A673 (cell line): ENCODE measurements at regions not wholly inside any gene's neighbourhood (a gene's known extent, or its start where the extent isn't known, plus 50 kb on each side); places are given as distances from the start of the nearest gene placed in this dataset.

Source experiments
- BruUV-seq: library from RNA; stranded (reverse); fragments of 400-500 nt; replicated peaks from 2 replicates; lab custom pipeline; 2021; lab: Mats Ljungman, UMichigan
- CTCF ChIA-PET: fragments of 300-600 bp; sonication (Branson Sonifier 250); formaldehyde crosslinking; loops from one replicate; lab custom pipeline; 2022; ENCODE audit warnings: antibody characterized with exemption; lab: Charles Lee
- POLR2A ChIA-PET: fragments of 300-600 bp; sonication (Branson Sonifier 250); formaldehyde crosslinking; loops from one replicate; lab custom pipeline; 2022; ENCODE audit warnings: antibody characterized with exemption; ENCODE audit not compliant: low non-redundant PET; lab: Charles Lee
- DNase-seq: peaks from one replicate; pipeline ENCODE4 v3.0.0-alpha.2; 2015; ENCODE audit warnings: low spot score
- H3K27ac ChIP-seq: fragments of 200-600 bp; sonication (generic); 2 replicates; pipeline ENCODE4 v1.5.1; 2016; ENCODE audit warnings: mixed run types, low read depth, mild to moderate bottlenecking, mixed read lengths, antibody characterized with exemption, low read length; ENCODE audit not compliant: poor library complexity, severe bottlenecking
- H3K27me3 ChIP-seq: fragments of 200-600 bp; sonication (generic); replicated peaks from 2 replicates; pipeline ENCODE4 v1.6.1; 2017; ENCODE audit warnings: mixed run types, low read depth, mild to moderate bottlenecking, mixed read lengths, antibody characterized with exemption, low read length; ENCODE audit not compliant: insufficient read depth, poor library complexity
- H3K36me3 ChIP-seq: fragments of 200-600 bp; sonication (generic); 2 replicates; pipeline ENCODE4 v1.6.1; 2016; ENCODE audit warnings: mixed run types, mild to moderate bottlenecking, mixed read lengths, antibody characterized with exemption, low read length; ENCODE audit not compliant: insufficient read depth, poor library complexity, severe bottlenecking
- H3K4me1 ChIP-seq: fragments of 200-600 bp; sonication (generic); 2 replicates; pipeline ENCODE4 v1.6.1; 2017; ENCODE audit warnings: mixed run types, mild to moderate bottlenecking, mixed read lengths, antibody characterized with exemption, low read length; ENCODE audit not compliant: insufficient read depth, poor library complexity, severe bottlenecking
- H3K4me3 ChIP-seq: fragments of 200-600 bp; sonication (generic); 2 replicates; pipeline ENCODE4 v1.5.1; 2016; ENCODE audit warnings: low read depth, mixed run types, mild to moderate bottlenecking, mixed read lengths, low read length; ENCODE audit not compliant: poor library complexity, severe bottlenecking
- H3K9me3 ChIP-seq: fragments of 200-600 bp; sonication (generic); 2 replicates; pipeline ENCODE4 v1.6.1; 2016; ENCODE audit warnings: mixed run types, low read depth, mild to moderate bottlenecking, mixed read lengths, antibody characterized with exemption, low read length; ENCODE audit not compliant: poor library complexity, severe bottlenecking
- EZH2 ChIP-seq: fragments of 200-600 bp; sonication (generic); IDR thresholded peaks from 2 replicates; pipeline ENCODE4 v1.6.1; 2017; ENCODE audit warnings: borderline replicate concordance, low read depth, mild to moderate bottlenecking, mixed read lengths, antibody characterized with exemption, low read length; ENCODE audit not compliant: poor library complexity, severe bottlenecking
- intact Hi-C: fragments of 100-400 bp; cut with micrococcal nuclease; formaldehyde crosslinking; loops from one replicate; pipeline ENCODE4 v1.10.0; 2022; ENCODE audit not compliant: unreplicated experiment
- TF ChIP-seq, protein P1 (sequence below): fragments of 300-800, 200-600 bp; sonication (generic); conservative IDR thresholded peaks from 2 replicates; pipeline ENCODE4 v1.5.1; 2017; ENCODE audit warnings: low read depth, mild to moderate bottlenecking, antibody characterized with exemption, low read length, moderate library complexity, mixed read lengths

DNA sequence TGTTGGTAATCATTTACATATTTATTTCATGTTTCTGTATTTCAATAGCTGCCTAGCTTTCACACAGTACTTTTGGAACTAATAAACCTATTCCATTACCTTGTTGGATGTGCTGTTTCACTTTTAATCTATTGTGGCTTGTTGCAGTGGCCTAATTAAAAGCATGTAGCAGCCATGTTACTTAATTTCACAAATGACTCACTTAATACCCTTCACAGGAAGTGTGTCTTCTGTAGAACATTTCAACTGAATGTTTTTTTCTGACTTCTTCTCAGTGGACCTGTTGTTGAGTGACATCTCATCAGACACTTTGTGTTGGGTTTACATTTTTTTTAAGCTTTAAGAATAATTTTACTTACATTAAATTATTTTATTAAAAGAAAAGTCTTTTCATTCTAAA is 260.5 kb upstream of the THUMPD2 start:
- Histone ChIP-seq H3K9me3 (no peaks in the 10 kb centered on the region), H3K27ac (no peak overlapping the region), H3K27me3 (peaks cover 25% of the 10 kb centered on the region), H3K4me3 (no peak overlapping the region), H3K36me3 (no peaks in the 10 kb centered on the region), H3K4me1 (no peaks in the 10 kb centered on the region)
- ChIA-PET CTCF (no interaction called here), POLR2A (no interaction called here)
- TF ChIP-seq, protein P1, sequence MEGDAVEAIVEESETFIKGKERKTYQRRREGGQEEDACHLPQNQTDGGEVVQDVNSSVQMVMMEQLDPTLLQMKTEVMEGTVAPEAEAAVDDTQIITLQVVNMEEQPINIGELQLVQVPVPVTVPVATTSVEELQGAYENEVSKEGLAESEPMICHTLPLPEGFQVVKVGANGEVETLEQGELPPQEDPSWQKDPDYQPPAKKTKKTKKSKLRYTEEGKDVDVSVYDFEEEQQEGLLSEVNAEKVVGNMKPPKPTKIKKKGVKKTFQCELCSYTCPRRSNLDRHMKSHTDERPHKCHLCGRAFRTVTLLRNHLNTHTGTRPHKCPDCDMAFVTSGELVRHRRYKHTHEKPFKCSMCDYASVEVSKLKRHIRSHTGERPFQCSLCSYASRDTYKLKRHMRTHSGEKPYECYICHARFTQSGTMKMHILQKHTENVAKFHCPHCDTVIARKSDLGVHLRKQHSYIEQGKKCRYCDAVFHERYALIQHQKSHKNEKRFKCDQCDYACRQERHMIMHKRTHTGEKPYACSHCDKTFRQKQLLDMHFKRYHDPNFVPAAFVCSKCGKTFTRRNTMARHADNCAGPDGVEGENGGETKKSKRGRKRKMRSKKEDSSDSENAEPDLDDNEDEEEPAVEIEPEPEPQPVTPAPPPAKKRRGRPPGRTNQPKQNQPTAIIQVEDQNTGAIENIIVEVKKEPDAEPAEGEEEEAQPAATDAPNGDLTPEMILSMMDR = no peak
- no peak for TF ChIP-seq EZH2
- no peak for DNase-seq
- intact Hi-C loops = no loop called here
- BruUV-seq = no TSS peak

DNA sequence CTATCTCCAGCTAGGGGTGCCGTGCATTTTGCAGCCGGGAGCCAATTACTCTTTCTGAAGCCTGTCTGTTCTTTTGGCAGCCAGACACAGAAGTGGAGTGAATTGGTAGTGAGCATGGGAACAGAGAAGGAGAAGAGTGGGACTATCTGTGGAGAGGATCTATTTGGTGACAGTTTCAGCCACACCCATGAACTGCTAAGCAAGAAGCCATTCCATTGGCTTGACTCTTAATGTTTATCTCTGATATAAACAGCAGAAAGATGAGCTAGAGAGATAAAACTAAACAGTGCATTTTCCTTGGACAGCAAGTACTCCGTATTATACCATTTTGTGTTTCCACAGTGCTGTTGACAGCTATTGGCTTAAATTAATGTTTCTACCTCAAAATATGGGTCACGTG is 259.6 kb upstream of the THUMPD2 start:
- ChIA-PET CTCF (no interaction called here), POLR2A (no interaction called here)
- Histone ChIP-seq H3K9me3 (no peaks in the 10 kb centered on the region), H3K4me3 (no peak overlapping the region), H3K27ac (no peak overlapping the region), H3K36me3 (no peaks in the 10 kb centered on the region), H3K27me3 (peaks cover 19% of the 10 kb centered on the region), H3K4me1 (no peaks in the 10 kb centered on the region)
- no TSS peak for BruUV-seq
- intact Hi-C loops = no loop called here
- TF ChIP-seq EZH2 = no peak
- TF ChIP-seq, protein P1 = no peak
- no peak for DNase-seq

DNA sequence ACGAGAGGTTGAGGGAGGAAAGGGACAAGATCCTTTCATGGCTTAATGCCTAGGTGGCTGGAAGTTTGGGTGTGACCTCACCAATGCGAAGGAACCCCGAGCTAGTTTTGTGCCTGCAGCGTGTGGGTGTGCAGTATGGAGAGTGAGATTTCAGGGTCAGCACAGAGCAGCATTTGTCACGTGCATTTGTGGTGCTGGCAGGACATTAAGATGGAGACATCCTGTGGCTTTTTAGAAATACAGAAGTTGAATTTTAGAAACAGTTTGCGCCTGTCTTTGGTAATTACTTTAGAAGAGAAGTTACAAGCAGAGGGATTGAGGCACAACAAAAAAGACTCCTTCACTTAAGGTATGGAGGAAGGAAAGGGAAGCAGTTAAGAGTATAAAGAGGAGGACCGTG is 258.2 kb upstream of the THUMPD2 start:
- no peaks in the 10 kb centered on the region for H3K4me1 ChIP-seq
- no TSS peak for BruUV-seq
- no peak for DNase-seq
- intact Hi-C loops = no loop called here
- peaks cover 15% of the 10 kb centered on the region for H3K27me3 ChIP-seq
- no peak overlapping the region for H3K27ac ChIP-seq
- TF ChIP-seq, protein P1 = no peak
- TF ChIP-seq EZH2 = no peak
- H3K9me3 ChIP-seq = no peaks in the 10 kb centered on the region
- ChIA-PET CTCF (no interaction called here), POLR2A (no interaction called here)
- no peak overlapping the region for H3K4me3 ChIP-seq
- H3K36me3 ChIP-seq = no peaks in the 10 kb centered on the region
